ENCODE measurements at regions not wholly inside any gene's neighbourhood (a gene's known extent, or its start where the extent isn't known, plus 50 kb on each side); places are given as distances from the start of the nearest gene placed in this dataset.

GRCh38 chr6:147695819-147696218 lies 187.3 kb downstream of the SAMD5 start:
- H3K27ac ChIP-seq (ENCODE audit: low read length): no peak overlapping the region
- H3K9ac ChIP-seq (ENCODE audit: low read length in 2 of 2): no peak overlapping the region
- no peaks in the 10 kb centered on the region for H3K36me3 ChIP-seq (ENCODE audit: control insufficient read depth in 2 of 2, insufficient read depth in 2 of 2, low read length in 2 of 2)
- no peaks in the 10 kb centered on the region for H3K4me1 ChIP-seq (ENCODE audit: control insufficient read depth, insufficient read depth, low read length)
- no peak overlapping the region for H3K4me3 ChIP-seq (ENCODE audit: low read length in 2 of 2)
- no peaks in the 10 kb centered on the region for H3K9me3 ChIP-seq (ENCODE audit: control insufficient read depth in 2 of 2, low read length in 2 of 2)
- H3K27me3 ChIP-seq (ENCODE audit: control insufficient read depth in 1 of 2, insufficient read depth in 2 of 2, low read length in 2 of 2): no peaks in the 10 kb centered on the region

DNA sequence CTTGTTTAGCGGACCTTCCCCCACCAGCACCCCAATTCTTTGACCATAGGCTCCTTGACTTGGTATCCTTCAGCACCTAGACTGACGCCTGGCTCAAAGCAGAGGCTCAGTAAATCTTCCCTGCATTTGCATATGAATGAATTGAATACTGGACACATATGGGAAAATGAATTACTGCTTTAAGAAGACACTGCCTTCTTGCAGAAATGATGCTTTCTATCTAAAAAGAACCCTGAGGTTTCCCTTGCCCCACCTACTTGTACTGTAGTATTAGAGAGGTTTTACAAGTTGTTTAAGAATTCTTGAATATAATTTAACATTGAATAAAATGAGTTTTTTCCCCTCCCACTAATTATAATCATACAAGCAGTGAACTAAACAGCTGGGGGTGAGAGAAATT lies 190.7 kb downstream of the SAMD5 start:
- no peak overlapping the region for H3K27ac ChIP-seq (ENCODE audit: low read length)
- no peaks in the 10 kb centered on the region for H3K9me3 ChIP-seq (ENCODE audit: control insufficient read depth in 2 of 2, low read length in 2 of 2)
- no peak overlapping the region for H3K9ac ChIP-seq (ENCODE audit: low read length in 2 of 2)
- H3K4me1 ChIP-seq (ENCODE audit: control insufficient read depth, insufficient read depth, low read length): no peaks in the 10 kb centered on the region
- no peak overlapping the region for H3K4me3 ChIP-seq (ENCODE audit: low read length in 2 of 2)
- no peaks in the 10 kb centered on the region for H3K36me3 ChIP-seq (ENCODE audit: control insufficient read depth in 2 of 2, insufficient read depth in 2 of 2, low read length in 2 of 2)
- no peaks in the 10 kb centered on the region for H3K27me3 ChIP-seq (ENCODE audit: control insufficient read depth in 1 of 2, insufficient read depth in 2 of 2, low read length in 2 of 2)

DNA sequence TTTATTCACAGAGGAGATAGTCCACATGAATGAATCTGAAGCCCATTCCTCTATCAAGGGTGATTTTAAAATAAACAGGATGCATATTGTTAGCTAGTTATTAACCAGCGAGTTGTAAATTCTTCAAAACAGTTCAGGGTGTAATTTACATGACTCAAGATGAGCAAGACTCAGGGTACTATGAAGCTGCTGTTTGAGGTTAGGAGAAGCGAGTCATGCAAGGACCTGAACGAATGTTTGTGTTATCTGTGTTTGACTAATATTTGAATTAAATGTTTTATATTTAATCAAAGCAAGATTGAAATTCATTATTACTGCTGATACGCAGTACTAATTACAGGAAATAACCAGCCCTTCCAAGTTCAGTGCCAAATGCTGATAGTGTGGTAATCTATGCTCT lies 191.1 kb downstream of the SAMD5 start:
- no peak overlapping the region for H3K4me3 ChIP-seq (ENCODE audit: low read length in 2 of 2)
- no peaks in the 10 kb centered on the region for H3K9me3 ChIP-seq (ENCODE audit: control insufficient read depth in 2 of 2, low read length in 2 of 2)
- no peaks in the 10 kb centered on the region for H3K4me1 ChIP-seq (ENCODE audit: control insufficient read depth, insufficient read depth, low read length)
- H3K27ac ChIP-seq (ENCODE audit: low read length): no peak overlapping the region
- no peaks in the 10 kb centered on the region for H3K27me3 ChIP-seq (ENCODE audit: control insufficient read depth in 1 of 2, insufficient read depth in 2 of 2, low read length in 2 of 2)
- no peak overlapping the region for H3K9ac ChIP-seq (ENCODE audit: low read length in 2 of 2)
- no peaks in the 10 kb centered on the region for H3K36me3 ChIP-seq (ENCODE audit: control insufficient read depth in 2 of 2, insufficient read depth in 2 of 2, low read length in 2 of 2)

- Histone ChIP-seq H3K27ac (ENCODE audit: low read length) (no peak overlapping the region), H3K36me3 (ENCODE audit: control insufficient read depth in 2 of 2, insufficient read depth in 2 of 2, low read length in 2 of 2) (no peaks in the 10 kb centered on the region), H3K4me1 (ENCODE audit: control insufficient read depth, insufficient read depth, low read length) (no peaks in the 10 kb centered on the region), H3K9ac (ENCODE audit: low read length in 2 of 2) (no peak overlapping the region), H3K4me3 (ENCODE audit: low read length in 2 of 2) (no peak overlapping the region), H3K9me3 (ENCODE audit: control insufficient read depth in 2 of 2, low read length in 2 of 2) (no peaks in the 10 kb centered on the region), H3K27me3 (ENCODE audit: control insufficient read depth in 1 of 2, insufficient read depth in 2 of 2, low read length in 2 of 2) (no peaks in the 10 kb centered on the region)
Measured at GRCh38 chr6:147700436-147701209, 192.1 kb downstream of the SAMD5 start.

GRCh38 chr6:147704691-147705090 lies 196.2 kb downstream of the SAMD5 start:
- no peaks in the 10 kb centered on the region for H3K27me3 ChIP-seq (ENCODE audit: control insufficient read depth in 1 of 2, insufficient read depth in 2 of 2, low read length in 2 of 2)
- H3K27ac ChIP-seq (ENCODE audit: low read length): no peak overlapping the region
- no peaks in the 10 kb centered on the region for H3K9me3 ChIP-seq (ENCODE audit: control insufficient read depth in 2 of 2, low read length in 2 of 2)
- no peak overlapping the region for H3K4me3 ChIP-seq (ENCODE audit: low read length in 2 of 2)
- no peaks in the 10 kb centered on the region for H3K4me1 ChIP-seq (ENCODE audit: control insufficient read depth, insufficient read depth, low read length)
- no peaks in the 10 kb centered on the region for H3K36me3 ChIP-seq (ENCODE audit: control insufficient read depth in 2 of 2, insufficient read depth in 2 of 2, low read length in 2 of 2)
- no peak overlapping the region for H3K9ac ChIP-seq (ENCODE audit: low read length in 2 of 2)

DNA sequence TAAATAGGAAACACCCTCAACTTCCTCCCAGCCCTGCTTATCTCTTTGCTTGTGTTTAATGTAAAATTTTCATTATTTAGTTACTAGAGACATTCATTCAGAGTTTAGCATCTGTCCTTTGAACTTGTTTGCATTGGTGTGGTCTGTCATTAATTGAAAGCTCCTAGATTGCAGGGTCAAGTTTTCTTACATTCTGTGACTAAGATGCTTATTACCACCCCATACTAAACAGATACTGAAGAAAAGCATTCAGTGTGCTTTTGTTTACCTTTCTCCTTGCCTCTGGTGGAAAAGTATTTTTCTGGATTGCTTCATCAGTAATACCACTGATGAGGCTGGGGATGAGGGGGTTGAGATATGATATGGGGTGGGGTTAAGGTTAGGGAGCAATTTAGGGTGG lies 199.0 kb downstream of the SAMD5 start:
- H3K4me1 ChIP-seq (ENCODE audit: control insufficient read depth, insufficient read depth, low read length): no peaks in the 10 kb centered on the region
- H3K9ac ChIP-seq (ENCODE audit: low read length in 2 of 2): no peak overlapping the region
- no peaks in the 10 kb centered on the region for H3K36me3 ChIP-seq (ENCODE audit: control insufficient read depth in 2 of 2, insufficient read depth in 2 of 2, low read length in 2 of 2)
- no peak overlapping the region for H3K27ac ChIP-seq (ENCODE audit: low read length)
- no peaks in the 10 kb centered on the region for H3K9me3 ChIP-seq (ENCODE audit: control insufficient read depth in 2 of 2, low read length in 2 of 2)
- H3K27me3 ChIP-seq (ENCODE audit: control insufficient read depth in 1 of 2, insufficient read depth in 2 of 2, low read length in 2 of 2): no peaks in the 10 kb centered on the region
- H3K4me3 ChIP-seq (ENCODE audit: low read length in 2 of 2): no peak overlapping the region

- Histone ChIP-seq H3K4me3 (ENCODE audit: low read length in 2 of 2) (no peak overlapping the region), H3K27me3 (ENCODE audit: control insufficient read depth in 1 of 2, insufficient read depth in 2 of 2, low read length in 2 of 2) (no peaks in the 10 kb centered on the region), H3K4me1 (ENCODE audit: control insufficient read depth, insufficient read depth, low read length) (no peaks in the 10 kb centered on the region), H3K27ac (ENCODE audit: low read length) (no peak overlapping the region), H3K9ac (ENCODE audit: low read length in 2 of 2) (no peak overlapping the region), H3K36me3 (ENCODE audit: control insufficient read depth in 2 of 2, insufficient read depth in 2 of 2, low read length in 2 of 2) (no peaks in the 10 kb centered on the region), H3K9me3 (ENCODE audit: control insufficient read depth in 2 of 2, low read length in 2 of 2) (no peaks in the 10 kb centered on the region)
Measured at GRCh38 chr6:147708170-147708569, 199.7 kb downstream of the SAMD5 start.

GRCh38 chr6:147709396-147710272 lies 201.1 kb downstream of the SAMD5 start:
- H3K27me3 ChIP-seq (ENCODE audit: control insufficient read depth in 1 of 2, insufficient read depth in 2 of 2, low read length in 2 of 2): no peaks in the 10 kb centered on the region
- no peak overlapping the region for H3K4me3 ChIP-seq (ENCODE audit: low read length in 2 of 2)
- no peak overlapping the region for H3K27ac ChIP-seq (ENCODE audit: low read length)
- H3K36me3 ChIP-seq (ENCODE audit: control insufficient read depth in 2 of 2, insufficient read depth in 2 of 2, low read length in 2 of 2): no peaks in the 10 kb centered on the region
- no peaks in the 10 kb centered on the region for H3K4me1 ChIP-seq (ENCODE audit: control insufficient read depth, insufficient read depth, low read length)
- no peaks in the 10 kb centered on the region for H3K9me3 ChIP-seq (ENCODE audit: control insufficient read depth in 2 of 2, low read length in 2 of 2)
- no peak overlapping the region for H3K9ac ChIP-seq (ENCODE audit: low read length in 2 of 2)

DNA sequence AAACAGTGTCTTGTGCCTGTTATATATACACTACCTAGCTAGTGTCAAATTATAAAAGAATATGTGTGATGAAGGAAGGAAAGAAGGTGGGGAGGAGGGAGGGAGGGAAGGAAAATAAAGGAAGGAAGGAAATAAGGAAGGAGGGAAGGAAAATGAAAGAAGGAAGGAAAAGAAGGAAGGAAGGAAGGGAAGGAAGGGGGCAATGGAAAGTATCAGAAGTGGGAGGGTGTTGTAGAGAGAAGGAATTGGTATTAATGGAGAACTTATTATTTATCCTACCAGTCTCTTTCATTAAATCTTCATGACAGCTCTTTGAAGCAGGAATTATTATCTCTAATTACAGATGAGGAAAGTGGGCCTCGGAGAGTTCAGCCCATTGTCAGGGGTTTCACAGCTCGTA lies 202.4 kb downstream of the SAMD5 start:
- no peak overlapping the region for H3K9ac ChIP-seq (ENCODE audit: low read length in 2 of 2)
- no peaks in the 10 kb centered on the region for H3K9me3 ChIP-seq (ENCODE audit: control insufficient read depth in 2 of 2, low read length in 2 of 2)
- H3K4me3 ChIP-seq (ENCODE audit: low read length in 2 of 2): no peak overlapping the region
- H3K27me3 ChIP-seq (ENCODE audit: control insufficient read depth in 1 of 2, insufficient read depth in 2 of 2, low read length in 2 of 2): no peaks in the 10 kb centered on the region
- H3K27ac ChIP-seq (ENCODE audit: low read length): no peak overlapping the region
- H3K4me1 ChIP-seq (ENCODE audit: control insufficient read depth, insufficient read depth, low read length): no peaks in the 10 kb centered on the region
- H3K36me3 ChIP-seq (ENCODE audit: control insufficient read depth in 2 of 2, insufficient read depth in 2 of 2, low read length in 2 of 2): no peaks in the 10 kb centered on the region

DNA sequence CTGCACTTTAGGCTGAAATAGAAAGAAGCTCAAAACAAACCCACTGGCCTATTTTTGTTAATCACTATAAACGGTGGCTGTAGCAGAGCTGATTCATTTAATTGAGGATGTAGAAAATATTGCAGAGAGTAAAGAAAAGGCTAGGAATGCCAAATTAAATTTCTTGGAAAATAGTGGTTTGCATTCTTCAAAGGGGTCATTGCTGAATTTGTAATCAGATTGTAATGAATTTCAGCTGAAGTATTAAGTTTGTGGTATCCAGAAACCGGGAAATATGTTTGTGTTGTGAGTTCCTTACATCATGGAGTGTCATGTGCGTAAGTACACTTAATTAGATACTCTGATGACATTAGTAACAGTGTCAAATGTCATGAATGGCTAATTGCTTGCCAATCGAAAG lies 203.0 kb downstream of the SAMD5 start:
- Histone ChIP-seq H3K9ac (ENCODE audit: low read length in 2 of 2) (no peak overlapping the region), H3K27me3 (ENCODE audit: control insufficient read depth in 1 of 2, insufficient read depth in 2 of 2, low read length in 2 of 2) (no peaks in the 10 kb centered on the region), H3K36me3 (ENCODE audit: control insufficient read depth in 2 of 2, insufficient read depth in 2 of 2, low read length in 2 of 2) (no peaks in the 10 kb centered on the region), H3K4me3 (ENCODE audit: low read length in 2 of 2) (no peak overlapping the region), H3K9me3 (ENCODE audit: control insufficient read depth in 2 of 2, low read length in 2 of 2) (no peaks in the 10 kb centered on the region), H3K27ac (ENCODE audit: low read length) (no peak overlapping the region), H3K4me1 (ENCODE audit: control insufficient read depth, insufficient read depth, low read length) (no peaks in the 10 kb centered on the region)

GRCh38 chr6:147712841-147713240 lies 204.4 kb downstream of the SAMD5 start:
- Histone ChIP-seq H3K9ac (ENCODE audit: low read length in 2 of 2) (no peak overlapping the region), H3K9me3 (ENCODE audit: control insufficient read depth in 2 of 2, low read length in 2 of 2) (no peaks in the 10 kb centered on the region), H3K4me1 (ENCODE audit: control insufficient read depth, insufficient read depth, low read length) (no peaks in the 10 kb centered on the region), H3K27ac (ENCODE audit: low read length) (no peak overlapping the region), H3K4me3 (ENCODE audit: low read length in 2 of 2) (no peak overlapping the region), H3K36me3 (ENCODE audit: control insufficient read depth in 2 of 2, insufficient read depth in 2 of 2, low read length in 2 of 2) (no peaks in the 10 kb centered on the region), H3K27me3 (ENCODE audit: control insufficient read depth in 1 of 2, insufficient read depth in 2 of 2, low read length in 2 of 2) (no peaks in the 10 kb centered on the region)

Data from stomach smooth muscle (tissue), 2 donors.